Ectodermal cell (in vitro differentiated cells): ENCODE measurements at regions not wholly inside any gene's neighbourhood (a gene's known extent, or its start where the extent isn't known, plus 50 kb on each side); places are given as distances from the start of the nearest gene placed in this dataset.

Source experiments
- H3K27ac ChIP-seq: 2 replicates; pipeline ENCODE4 v1.7.0; 2013; ENCODE audit warnings: mild to moderate bottlenecking, low read depth, low read length; ENCODE audit not compliant: insufficient read depth, poor library complexity, severe bottlenecking
- H3K27me3 ChIP-seq: 2 replicates; pipeline ENCODE4 v1.7.0; 2013; ENCODE audit warnings: mild to moderate bottlenecking, low read length; ENCODE audit not compliant: insufficient read depth, control insufficient read depth, poor library complexity, severe bottlenecking
- H3K36me3 ChIP-seq: one replicate; pipeline ENCODE4 v1.7.0; 2013; ENCODE audit warnings: low read length; ENCODE audit not compliant: control insufficient read depth, insufficient read depth
- H3K4me1 ChIP-seq: one replicate; pipeline ENCODE4 v1.7.0; 2013; ENCODE audit warnings: low read length; ENCODE audit not compliant: control insufficient read depth, insufficient read depth
- H3K4me3 ChIP-seq: 2 replicates; pipeline ENCODE4 v1.7.0; 2013; ENCODE audit warnings: low read depth, low read length, control low read depth; ENCODE audit not compliant: insufficient read depth
- H3K9me3 ChIP-seq: 2 replicates; pipeline ENCODE4 v1.7.0; 2013; ENCODE audit warnings: mild to moderate bottlenecking, low read length, moderate library complexity; ENCODE audit not compliant: control insufficient read depth
- WGBS, 2 experiments: methylation state at CpG; one replicate each; pipeline ENCODE4 v1.1.7; 2013; ENCODE audit warnings: missing lambda C conversion rate in 2 of 2; 5-methylcytosine and 5-hydroxymethylcytosine counted together

- Histone ChIP-seq H3K4me3 (no peak overlapping the region), H3K4me1 (no peaks in the 10 kb centered on the region), H3K27me3 (no peaks in the 10 kb centered on the region), H3K27ac (no peak overlapping the region), H3K36me3 (no peaks in the 10 kb centered on the region), H3K9me3 (no peaks in the 10 kb centered on the region)
- WGBS, 2 experiments: 76 to 86% methylated on average over 2 of the region's 2 CpGs
Measured at GRCh38 chr12:108021949-108022522, 107.1 kb upstream of the WSCD2 start.

- Histone ChIP-seq H3K27me3 (no peaks in the 10 kb centered on the region), H3K36me3 (no peaks in the 10 kb centered on the region), H3K9me3 (no peaks in the 10 kb centered on the region), H3K27ac (peak overlapping the region; percentile 1), H3K4me3 (no peak overlapping the region), H3K4me1 (peaks cover 29% of the 10 kb centered on the region)
- 72 to 74% methylated on average over 11 to 12 of the region's 12 CpGs for WGBS, 2 experiments
Measured at GRCh38 chr12:108029051-108029835, 99.8 kb upstream of the WSCD2 start.

- Histone ChIP-seq H3K27ac (peak overlapping the region; percentile 82), H3K4me1 (peaks cover 35% of the 10 kb centered on the region), H3K9me3 (no peaks in the 10 kb centered on the region), H3K36me3 (no peaks in the 10 kb centered on the region), H3K27me3 (no peaks in the 10 kb centered on the region), H3K4me3 (no peak overlapping the region)
- WGBS, 2 experiments: 2 to 5% methylated on average over 2 of the region's 2 CpGs
Measured at GRCh38 chr12:108033090-108033489, 96.0 kb upstream of the WSCD2 start.

GRCh38 chr12:108035372-108035771 lies 93.7 kb upstream of the WSCD2 start:
- Histone ChIP-seq H3K27me3 (no peaks in the 10 kb centered on the region), H3K27ac (no peak overlapping the region), H3K4me3 (no peak overlapping the region), H3K36me3 (no peaks in the 10 kb centered on the region), H3K9me3 (no peaks in the 10 kb centered on the region), H3K4me1 (peaks cover 25% of the 10 kb centered on the region)
- 90 to 94% methylated on average over 1 of the region's 1 CpG for WGBS, 2 experiments

GRCh38 chr12:108037960-108038359 lies 91.1 kb upstream of the WSCD2 start:
- Histone ChIP-seq H3K27ac (no peak overlapping the region), H3K4me1 (peaks cover 17% of the 10 kb centered on the region), H3K36me3 (no peaks in the 10 kb centered on the region), H3K4me3 (no peak overlapping the region), H3K9me3 (no peaks in the 10 kb centered on the region), H3K27me3 (no peaks in the 10 kb centered on the region)
- WGBS, 2 experiments: 95 to 97% methylated on average over 4 to 5 of the region's 5 CpGs

GRCh38 chr12:108039794-108040193 lies 89.3 kb upstream of the WSCD2 start:
- Histone ChIP-seq H3K27me3 (no peaks in the 10 kb centered on the region), H3K36me3 (no peaks in the 10 kb centered on the region), H3K27ac (no peak overlapping the region), H3K9me3 (no peaks in the 10 kb centered on the region), H3K4me3 (no peak overlapping the region), H3K4me1 (peaks cover 11% of the 10 kb centered on the region)
- 93 to 94% methylated on average over 4 of the region's 4 CpGs for WGBS, 2 experiments

- Histone ChIP-seq H3K4me3 (no peak overlapping the region), H3K9me3 (no peaks in the 10 kb centered on the region), H3K27ac (no peak overlapping the region), H3K27me3 (no peaks in the 10 kb centered on the region), H3K4me1 (peaks cover 10% of the 10 kb centered on the region), H3K36me3 (no peaks in the 10 kb centered on the region)
- 90 to 93% methylated on average over 2 of the region's 2 CpGs for WGBS, 2 experiments
Measured at GRCh38 chr12:108040947-108041346, 88.1 kb upstream of the WSCD2 start.

- H3K36me3 ChIP-seq: no peaks in the 10 kb centered on the region
- H3K4me1 ChIP-seq: peaks cover 10% of the 10 kb centered on the region
- no peaks in the 10 kb centered on the region for H3K9me3 ChIP-seq
- WGBS, 2 experiments: 82 to 92% methylated on average over 3 of the region's 3 CpGs
- H3K27ac ChIP-seq: no peak overlapping the region
- no peaks in the 10 kb centered on the region for H3K27me3 ChIP-seq
- no peak overlapping the region for H3K4me3 ChIP-seq
Measured at GRCh38 chr12:108043286-108043685, 85.8 kb upstream of the WSCD2 start.

- Histone ChIP-seq H3K27ac (no peak overlapping the region), H3K27me3 (no peaks in the 10 kb centered on the region), H3K36me3 (no peaks in the 10 kb centered on the region), H3K4me1 (peaks cover 10% of the 10 kb centered on the region), H3K9me3 (no peaks in the 10 kb centered on the region), H3K4me3 (no peak overlapping the region)
- 89% methylated on average over 7 of the region's 7 CpGs for WGBS, 2 experiments
Measured at GRCh38 chr12:108043750-108044533, 85.1 kb upstream of the WSCD2 start.

GRCh38 chr12:108046135-108046534 lies 83.0 kb upstream of the WSCD2 start:
- no peak overlapping the region for H3K4me3 ChIP-seq
- no peaks in the 10 kb centered on the region for H3K9me3 ChIP-seq
- H3K27ac ChIP-seq: no peak overlapping the region
- no peaks in the 10 kb centered on the region for H3K27me3 ChIP-seq
- WGBS, 2 experiments: 95 to 96% methylated on average over 10 of the region's 10 CpGs
- H3K4me1 ChIP-seq: peaks cover 10% of the 10 kb centered on the region
- no peaks in the 10 kb centered on the region for H3K36me3 ChIP-seq
